ENCODE measurements at regions not wholly inside any gene's neighbourhood (a gene's known extent, or its start where the extent isn't known, plus 50 kb on each side); places are given as distances from the start of the nearest gene placed in this dataset.

GRCh38 chr11:119858288-119858687 lies 129.3 kb upstream of the NECTIN1 start:
- H3K27ac ChIP-seq (ENCODE audit: insufficient read length, low read depth, low read length), result no peak overlapping the region
- H2BK5ac ChIP-seq (ENCODE audit: insufficient read length, low read length), result no peak overlapping the region
- H4K20me1 ChIP-seq (ENCODE audit: control insufficient read depth, insufficient read depth, insufficient read length), result no peaks in the 10 kb centered on the region
- peaks cover 3 to 4% of the 10 kb centered on the region in 2 experiments for H3K4me1 Mint-ChIP-seq
- no peak for TF ChIP-seq CTCF (conservative IDR thresholded peaks at IDR 0.05)
- H3T11ph ChIP-seq (ENCODE audit: low read length), result no peak overlapping the region
- H3K4ac ChIP-seq (ENCODE audit: low read depth, low read length), result no peak overlapping the region
- peak overlapping the region in 1 of 3 experiments; percentile 27; a peak in 1 of 7 replicates for H3K27ac Mint-ChIP-seq
- no peak overlapping the region for H4K5ac ChIP-seq (ENCODE audit: insufficient read length, low read depth, low read length)
- H3K36me3 Mint-ChIP-seq (ENCODE audit: insufficient read depth in 1 of 3, low read depth in 3 of 3), result peaks cover 4 to 6% (median 5%) of the 10 kb centered on the region in 3 experiments; a peak in 4 of 7 replicates
- no peak overlapping the region for H3K18ac ChIP-seq (ENCODE audit: insufficient read length, low read depth, low read length)
- H2BK120ac ChIP-seq (ENCODE audit: low read depth, low read length, poor library complexity, severe bottlenecking), result no peak overlapping the region
- H3K9ac ChIP-seq (ENCODE audit: extremely low read depth, insufficient read length, low read length), result no peak overlapping the region
- H3K23me2 ChIP-seq (ENCODE audit: insufficient read length, low read depth, low read length, poor library complexity, severe bottlenecking), result no peaks in the 10 kb centered on the region
- no peak overlapping the region for H3K56ac ChIP-seq (ENCODE audit: insufficient read length, low read depth, low read length)
- no peaks in the 10 kb centered on the region for H3K79me2 ChIP-seq (ENCODE audit: insufficient read depth, low read length)
- no peak overlapping the region for H2BK15ac ChIP-seq (ENCODE audit: low read depth, low read length)
- no peak overlapping the region for H3K4me3 Mint-ChIP-seq
- no peak overlapping the region for H2BK12ac ChIP-seq (ENCODE audit: insufficient read length, low read depth, low read length)
- no peak overlapping the region for H2AK5ac ChIP-seq (ENCODE audit: insufficient read length, low read length)
- no peak overlapping the region for H3K4me2 ChIP-seq (ENCODE audit: insufficient read depth, insufficient read length, low read length)
- no peaks in the 10 kb centered on the region for H3K4me1 ChIP-seq (ENCODE audit: insufficient read depth, low read length)
- no peaks in the 10 kb centered on the region for H3K9me3 ChIP-seq (ENCODE audit: control insufficient read depth, low read depth, low read length)
- peaks cover 4 to 6% of the 10 kb centered on the region in 2 experiments; a peak in 4 of 5 replicates for H3K9me3 Mint-ChIP-seq
- no peak overlapping the region for H2BK20ac ChIP-seq (ENCODE audit: low read depth, low read length, poor library complexity, severe bottlenecking)
- H3K27me3 Mint-ChIP-seq (ENCODE audit: low read depth), result peaks cover 66% of the 10 kb centered on the region
- H3K23ac ChIP-seq (ENCODE audit: insufficient read length, low read depth, low read length), result no peak overlapping the region
- no peaks in the 10 kb centered on the region; the same call in 1 of the 2 replicates for H3K27me3 ChIP-seq (ENCODE audit: insufficient read depth, low read length)
- no peak overlapping the region for H3K14ac ChIP-seq (ENCODE audit: insufficient read depth, low read length)
- H2AFZ ChIP-seq (ENCODE audit: low read length), result no peak overlapping the region
- H3K79me1 ChIP-seq (ENCODE audit: insufficient read depth, low read depth, low read length, poor library complexity, severe bottlenecking), result no peaks in the 10 kb centered on the region
- no peak overlapping the region for H4K91ac ChIP-seq (ENCODE audit: insufficient read length, low read depth, low read length)
- no CpG with 5 or more reads among the region's 12 CpGs for WGBS (ENCODE audit: extremely low coverage, insufficient read length, low lambda C conversion rate)
- no peak for DNase-seq
- no peak overlapping the region for H4K8ac ChIP-seq (replicated peaks; ENCODE audit: insufficient read length, low read depth, low read length)
